Sigmoid colon (tissue), 3 donors: ENCODE measurements at regions not wholly inside any gene's neighbourhood (a gene's known extent, or its start where the extent isn't known, plus 50 kb on each side); places are given as distances from the start of the nearest gene placed in this dataset.

Experiments used
- CTCF ChIP-seq, 4 experiments: fragments of 450-650 bp in 3 of 4; fragments of 200-600 bp in 1 of 4; IDR thresholded peaks; one replicate each; pipeline ENCODE4 v1.5.1; 2016 to 2019; ENCODE audit warnings: antibody characterized with exemption in 4 of 4, mild to moderate bottlenecking in 3 of 4, moderate library complexity in 2 of 4
- POLR2A ChIP-seq, 2 donors: fragments of 450-650 bp; IDR thresholded peaks; one replicate each; pipeline ENCODE4 v1.6.1; 2016; ENCODE audit warnings: antibody characterized with exemption in 2 of 2, mild to moderate bottlenecking in 2 of 2, moderate library complexity in 2 of 2

- TF ChIP-seq CTCF (IDR thresholded peaks at IDR 0.05): no peak
- no peak for TF ChIP-seq POLR2A (IDR thresholded peaks at IDR 0.05)
Measured at GRCh38 chr14:87229131-87229530, 763.9 kb downstream of the GALC start.
